PC-3 (cell line): ENCODE measurements at regions not wholly inside any gene's neighbourhood (a gene's known extent, or its start where the extent isn't known, plus 50 kb on each side); places are given as distances from the start of the nearest gene placed in this dataset.

ENCODE experiments used
- ATAC-seq: fragments of 200-7000 bp; cut with Tn5 transposase; 2 replicates; pipeline ENCODE4 v1.9.1; 2020; ENCODE audit warnings: mild to moderate bottlenecking, moderate library complexity
- BruUV-seq: library from RNA; stranded (reverse); fragments of 400-500 nt; replicated peaks from 2 replicates; lab custom pipeline; 2021; lab: Mats Ljungman, UMichigan
- CTCF ChIA-PET: fragments of 300-600 bp; sonication (Branson Sonifier 250); formaldehyde crosslinking; loops from one replicate; lab custom pipeline; 2022; ENCODE audit warnings: antibody characterized with exemption; lab: Charles Lee
- POLR2A ChIA-PET: fragments of 300-600 bp; sonication (Branson Sonifier 250); formaldehyde crosslinking; loops from one replicate; lab custom pipeline; 2022; ENCODE audit warnings: antibody characterized with exemption; ENCODE audit not compliant: unreplicated experiment; lab: Charles Lee
- DNase-seq: peaks from one replicate; pipeline ENCODE4 v3.0.0-alpha.2; 2015
- H2AFZ ChIP-seq: fragments of 300-600 bp; sonication (generic); 2 replicates; pipeline ENCODE4 v1.6.0; 2016; ENCODE audit warnings: antibody characterized with exemption, low read length
- H3F3A ChIP-seq: fragments of 300-600 bp; sonication (generic); one replicate; pipeline ENCODE4 v1.6.0; 2017; ENCODE audit warnings: antibody characterized with exemption, low read length, control low read depth, mild to moderate bottlenecking; ENCODE audit not compliant: unreplicated experiment
- H3K27ac ChIP-seq: fragments of 300-600 bp; sonication (generic); 2 replicates; pipeline ENCODE4 v1.5.1; 2016; ENCODE audit warnings: mild to moderate bottlenecking, low read length
- H3K27me3 ChIP-seq: fragments of 300-600 bp; sonication (generic); 2 replicates; pipeline ENCODE4 v1.6.1; 2016; ENCODE audit warnings: low read length, mixed read lengths
- H3K36me3 ChIP-seq: fragments of 300-600 bp; sonication (generic); 2 replicates; pipeline ENCODE4 v1.6.1; 2016; ENCODE audit warnings: low read depth, mixed run types, low read length, mixed read lengths
- H3K4me1 ChIP-seq: fragments of 300-600 bp; sonication (generic); 2 replicates; pipeline ENCODE4 v1.5.1; 2016; ENCODE audit warnings: low read length; ENCODE audit not compliant: insufficient read depth
- H3K4me2 ChIP-seq: fragments of 300-600 bp; sonication (generic); 2 replicates; pipeline ENCODE4 v1.6.0; 2016; ENCODE audit warnings: low read length
- H3K4me3 ChIP-seq: fragments of 300-600 bp; sonication (generic); 2 replicates; pipeline ENCODE4 v1.5.1; 2016; ENCODE audit warnings: mild to moderate bottlenecking, low read length, mixed read lengths
- H3K79me2 ChIP-seq: fragments of 300-600 bp; sonication (generic); 2 replicates; pipeline ENCODE4 v1.6.1; 2017; ENCODE audit warnings: low read length, mixed read lengths
- H3K9ac ChIP-seq: fragments of 300-600 bp; sonication (generic); 2 replicates; pipeline ENCODE4 v1.6.0; 2016; ENCODE audit warnings: mild to moderate bottlenecking, low read length
- H3K9me2 ChIP-seq: fragments of 300-600 bp; sonication (generic); replicated peaks from 2 replicates; pipeline ENCODE4 v1.6.1; 2016; ENCODE audit warnings: mixed run types, low read length, mixed read lengths
- H3K9me3 ChIP-seq: fragments of 300-600 bp; sonication (generic); 2 replicates; pipeline ENCODE4 v1.6.1; 2016; ENCODE audit warnings: low read length, mixed read lengths
- H4K20me1 ChIP-seq: fragments of 300-600 bp; sonication (generic); 2 replicates; pipeline ENCODE4 v1.6.1; 2016; ENCODE audit warnings: low read length, mixed read lengths
- EZH2 ChIP-seq: fragments of 300-600 bp; sonication (generic); IDR thresholded peaks from one replicate; pipeline ENCODE4 v1.6.1; 2017; ENCODE audit warnings: antibody characterized with exemption, mild to moderate bottlenecking, low read length; ENCODE audit not compliant: unreplicated experiment
- EZH2phosphoT487 ChIP-seq: fragments of 300-600 bp; sonication (generic); IDR thresholded peaks from 2 replicates; pipeline ENCODE4 v1.6.1; 2018; ENCODE audit warnings: mild to moderate bottlenecking, antibody characterized with exemption, low read length, borderline replicate concordance
- intact Hi-C: fragments of 100-400 bp; cut with micrococcal nuclease; formaldehyde crosslinking; loops from 2 replicates; pipeline ENCODE4 v1.9.0; 2023
- TF ChIP-seq, protein P1 (sequence below): fragments of 300-600 bp; sonication (generic); conservative IDR thresholded peaks from 2 replicates; pipeline ENCODE4 v1.5.1; 2017; ENCODE audit warnings: antibody characterized with exemption, low read depth, mild to moderate bottlenecking, low read length

DNA sequence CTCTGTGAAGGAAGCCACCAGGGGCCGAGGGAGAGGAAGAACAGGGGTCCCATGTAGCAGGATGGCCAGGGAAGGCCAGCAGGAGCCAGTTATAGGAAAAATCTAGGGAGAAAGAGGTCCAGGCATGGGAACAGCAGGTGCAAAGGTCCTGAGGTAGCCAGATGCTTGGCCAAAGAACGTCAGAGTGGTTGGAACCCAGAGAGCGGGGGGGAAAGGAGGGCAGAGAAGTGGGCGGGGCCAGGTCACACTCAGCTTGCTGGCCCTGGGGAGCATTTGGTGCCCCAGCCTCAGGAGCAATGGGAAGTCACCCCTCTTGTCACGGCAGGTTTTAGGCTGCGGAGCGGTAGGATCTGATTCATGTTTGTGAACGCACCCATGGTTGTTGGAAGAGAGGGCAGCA is 180.5 kb downstream of the PHETA1 start:
- H3K9me3 ChIP-seq = no peaks in the 10 kb centered on the region
- H3F3A ChIP-seq = no peaks in the 10 kb centered on the region
- no peak overlapping the region for H3K27ac ChIP-seq
- H3K36me3 ChIP-seq = no peaks in the 10 kb centered on the region
- no TSS peak for BruUV-seq
- DNase-seq (no peak), ATAC-seq (no peak)
- TF ChIP-seq, protein P1, sequence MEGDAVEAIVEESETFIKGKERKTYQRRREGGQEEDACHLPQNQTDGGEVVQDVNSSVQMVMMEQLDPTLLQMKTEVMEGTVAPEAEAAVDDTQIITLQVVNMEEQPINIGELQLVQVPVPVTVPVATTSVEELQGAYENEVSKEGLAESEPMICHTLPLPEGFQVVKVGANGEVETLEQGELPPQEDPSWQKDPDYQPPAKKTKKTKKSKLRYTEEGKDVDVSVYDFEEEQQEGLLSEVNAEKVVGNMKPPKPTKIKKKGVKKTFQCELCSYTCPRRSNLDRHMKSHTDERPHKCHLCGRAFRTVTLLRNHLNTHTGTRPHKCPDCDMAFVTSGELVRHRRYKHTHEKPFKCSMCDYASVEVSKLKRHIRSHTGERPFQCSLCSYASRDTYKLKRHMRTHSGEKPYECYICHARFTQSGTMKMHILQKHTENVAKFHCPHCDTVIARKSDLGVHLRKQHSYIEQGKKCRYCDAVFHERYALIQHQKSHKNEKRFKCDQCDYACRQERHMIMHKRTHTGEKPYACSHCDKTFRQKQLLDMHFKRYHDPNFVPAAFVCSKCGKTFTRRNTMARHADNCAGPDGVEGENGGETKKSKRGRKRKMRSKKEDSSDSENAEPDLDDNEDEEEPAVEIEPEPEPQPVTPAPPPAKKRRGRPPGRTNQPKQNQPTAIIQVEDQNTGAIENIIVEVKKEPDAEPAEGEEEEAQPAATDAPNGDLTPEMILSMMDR = no peak
- no peak for TF ChIP-seq EZH2
- no peak for TF ChIP-seq EZH2phosphoT487
- H3K9me2 ChIP-seq = no peaks in the 10 kb centered on the region
- intact Hi-C loops = no loop called here
- POLR2A ChIA-PET = no interaction called here
- H4K20me1 ChIP-seq = no peaks in the 10 kb centered on the region
- H3K79me2 ChIP-seq = no peaks in the 10 kb centered on the region
- no peak overlapping the region for H3K4me2 ChIP-seq
- peaks cover 49% of the 10 kb centered on the region for H3K27me3 ChIP-seq
- no peak overlapping the region for H3K4me3 ChIP-seq
- H3K9ac ChIP-seq = no peak overlapping the region
- CTCF ChIA-PET = no interaction called here
- no peaks in the 10 kb centered on the region for H3K4me1 ChIP-seq
- no peak overlapping the region for H2AFZ ChIP-seq

DNA sequence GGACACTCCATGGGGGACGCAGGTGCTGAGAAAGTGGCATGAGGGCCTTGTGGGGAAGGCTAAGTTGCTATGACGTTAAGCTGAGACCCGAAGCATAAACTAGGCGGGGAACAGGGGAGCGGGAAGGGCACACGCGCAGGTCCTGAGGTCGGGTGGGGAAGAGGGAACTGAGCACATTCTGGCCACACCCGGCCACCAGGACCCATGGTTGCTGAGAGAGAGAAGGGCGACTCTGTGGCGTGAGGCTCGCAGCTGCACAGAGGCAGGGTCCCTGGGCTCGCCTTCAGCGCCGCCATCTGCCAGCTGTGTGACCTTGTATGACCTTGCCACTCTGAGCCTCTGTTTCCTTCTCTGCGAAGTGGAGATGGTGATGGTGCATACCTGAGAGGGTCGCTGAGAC is 182.5 kb downstream of the PHETA1 start:
- H3K9me3 ChIP-seq = no peaks in the 10 kb centered on the region
- no peaks in the 10 kb centered on the region for H3F3A ChIP-seq
- H3K4me2 ChIP-seq = no peak overlapping the region
- DNase-seq = no peak
- no peak overlapping the region for H3K9ac ChIP-seq
- ChIA-PET POLR2A (no interaction called here), CTCF (no interaction called here)
- TF ChIP-seq, protein P1 = no peak
- TF ChIP-seq EZH2phosphoT487 (no peak), EZH2 (no peak)
- no peaks in the 10 kb centered on the region for H4K20me1 ChIP-seq
- no peaks in the 10 kb centered on the region for H3K9me2 ChIP-seq
- no peak overlapping the region for H3K27ac ChIP-seq
- BruUV-seq = no TSS peak
- H2AFZ ChIP-seq = no peak overlapping the region
- ATAC-seq = no peak
- H3K79me2 ChIP-seq = no peaks in the 10 kb centered on the region
- intact Hi-C loops = no loop called here
- no peaks in the 10 kb centered on the region for H3K4me1 ChIP-seq
- H3K27me3 ChIP-seq = peaks cover 59% of the 10 kb centered on the region
- no peaks in the 10 kb centered on the region for H3K36me3 ChIP-seq
- H3K4me3 ChIP-seq = no peak overlapping the region

DNA sequence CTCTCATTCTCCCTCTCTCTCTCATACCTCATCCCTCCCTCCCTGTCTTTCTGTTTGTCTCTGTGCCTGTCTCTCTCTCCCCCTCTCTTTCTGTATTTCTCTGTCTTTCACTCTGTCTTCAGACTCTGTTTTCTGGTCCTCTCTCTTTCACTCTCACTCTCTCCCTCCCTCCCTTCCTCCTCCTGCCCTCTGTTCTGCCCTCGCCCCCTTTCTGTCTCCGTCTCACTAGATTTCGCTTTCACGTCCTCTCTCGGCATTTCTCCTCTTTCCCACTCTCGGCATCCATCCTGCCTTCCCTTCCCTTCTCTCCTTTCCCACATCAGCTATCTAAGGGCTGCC is 183.0 kb downstream of the PHETA1 start:
- Histone ChIP-seq H3K27ac (no peak overlapping the region), H2AFZ (no peak overlapping the region), H3K9ac (no peak overlapping the region), H3K9me2 (no peaks in the 10 kb centered on the region), H3K9me3 (no peaks in the 10 kb centered on the region), H3F3A (no peaks in the 10 kb centered on the region), H3K4me3 (no peak overlapping the region), H3K27me3 (peaks cover 62% of the 10 kb centered on the region), H3K4me1 (no peaks in the 10 kb centered on the region), H3K36me3 (no peaks in the 10 kb centered on the region), H3K4me2 (no peak overlapping the region), H3K79me2 (no peaks in the 10 kb centered on the region), H4K20me1 (no peaks in the 10 kb centered on the region)
- no peak for DNase-seq
- no peak for ATAC-seq
- intact Hi-C loops = no loop called here
- ChIA-PET CTCF (no interaction called here), POLR2A (no interaction called here)
- BruUV-seq = no TSS peak
- TF ChIP-seq EZH2phosphoT487 = no peak
- TF ChIP-seq, protein P1 = no peak
- TF ChIP-seq EZH2 = no peak
